ENCODE measurements at regions not wholly inside any gene's neighbourhood (a gene's known extent, or its start where the extent isn't known, plus 50 kb on each side); places are given as distances from the start of the nearest gene placed in this dataset.

GRCh38 chr18:78192054-78192453 is 787.6 kb upstream of the SALL3 start:
- Histone ChIP-seq H3K9me3 (ENCODE audit: insufficient read depth, low read depth, low read length) (no peaks in the 10 kb centered on the region), H3K36me3 (ENCODE audit: insufficient read depth, low read depth, low read length) (no peaks in the 10 kb centered on the region), H3K4me3 (ENCODE audit: low read length) (no peak overlapping the region), H3K27ac (ENCODE audit: low read length) (no peak overlapping the region), H3K9ac (ENCODE audit: low read depth, low read length) (no peak overlapping the region), H3K27me3 (ENCODE audit: insufficient read depth, low read length) (no peaks in the 10 kb centered on the region), H3K4me1 (ENCODE audit: insufficient read depth, low read length) (peaks cover 6% of the 10 kb centered on the region; the same call in 1 of the 2 replicates)

GRCh38 chr18:78196280-78196679 is 783.3 kb upstream of the SALL3 start:
- no peaks in the 10 kb centered on the region for H3K9me3 ChIP-seq (ENCODE audit: insufficient read depth, low read depth, low read length)
- H3K27ac ChIP-seq (ENCODE audit: low read length): no peak overlapping the region
- H3K4me1 ChIP-seq (ENCODE audit: insufficient read depth, low read length): peaks cover 6% of the 10 kb centered on the region; the same call in 1 of the 2 replicates
- no peak overlapping the region for H3K9ac ChIP-seq (ENCODE audit: low read depth, low read length)
- no peaks in the 10 kb centered on the region for H3K27me3 ChIP-seq (ENCODE audit: insufficient read depth, low read length)
- H3K4me3 ChIP-seq (ENCODE audit: low read length): no peak overlapping the region
- H3K36me3 ChIP-seq (ENCODE audit: insufficient read depth, low read depth, low read length): no peaks in the 10 kb centered on the region

GRCh38 chr18:78199002-78199401 is 780.6 kb upstream of the SALL3 start:
- H3K36me3 ChIP-seq (ENCODE audit: insufficient read depth, low read depth, low read length): no peaks in the 10 kb centered on the region
- H3K27me3 ChIP-seq (ENCODE audit: insufficient read depth, low read length): no peaks in the 10 kb centered on the region
- H3K4me3 ChIP-seq (ENCODE audit: low read length): no peak overlapping the region
- H3K9ac ChIP-seq (ENCODE audit: low read depth, low read length): no peak overlapping the region
- no peaks in the 10 kb centered on the region for H3K4me1 ChIP-seq (ENCODE audit: insufficient read depth, low read length)
- H3K9me3 ChIP-seq (ENCODE audit: insufficient read depth, low read depth, low read length): no peaks in the 10 kb centered on the region; the same call in 1 of the 2 replicates
- no peak overlapping the region for H3K27ac ChIP-seq (ENCODE audit: low read length)

- H3K4me1 ChIP-seq (ENCODE audit: insufficient read depth, low read length): no peaks in the 10 kb centered on the region
These were observed 780.0 kb upstream of the SALL3 start for GRCh38 chr18:78199611-78200010.

GRCh38 chr18:78207942-78208341 is 771.7 kb upstream of the SALL3 start:
- Histone ChIP-seq H3K27ac (ENCODE audit: low read length) (no peak overlapping the region), H3K4me3 (ENCODE audit: low read length) (no peak overlapping the region), H3K4me1 (ENCODE audit: insufficient read depth, low read length) (peaks cover 9% of the 10 kb centered on the region; the same call in 1 of the 2 replicates), H3K9me3 (ENCODE audit: insufficient read depth, low read depth, low read length) (no peaks in the 10 kb centered on the region; the same call in 1 of the 2 replicates), H3K27me3 (ENCODE audit: insufficient read depth, low read length) (no peaks in the 10 kb centered on the region), H3K36me3 (ENCODE audit: insufficient read depth, low read depth, low read length) (no peaks in the 10 kb centered on the region), H3K9ac (ENCODE audit: low read depth, low read length) (no peak overlapping the region)

More at GRCh38 chr18:78199611-78200010, 780.0 kb upstream of the SALL3 start:
- Histone ChIP-seq H3K27me3 (ENCODE audit: insufficient read depth, low read length) (no peaks in the 10 kb centered on the region), H3K9ac (ENCODE audit: low read depth, low read length) (no peak overlapping the region), H3K9me3 (ENCODE audit: insufficient read depth, low read depth, low read length) (no peaks in the 10 kb centered on the region; the same call in 1 of the 2 replicates), H3K4me3 (ENCODE audit: low read length) (no peak overlapping the region), H3K36me3 (ENCODE audit: insufficient read depth, low read depth, low read length) (no peaks in the 10 kb centered on the region), H3K27ac (ENCODE audit: low read length) (no peak overlapping the region)

GRCh38 chr18:78208461-78208860 is 771.2 kb upstream of the SALL3 start:
- H3K27ac ChIP-seq (ENCODE audit: low read length): no peak overlapping the region
- no peak overlapping the region for H3K4me3 ChIP-seq (ENCODE audit: low read length)
- no peak overlapping the region for H3K9ac ChIP-seq (ENCODE audit: low read depth, low read length)
- H3K27me3 ChIP-seq (ENCODE audit: insufficient read depth, low read length): no peaks in the 10 kb centered on the region
- H3K36me3 ChIP-seq (ENCODE audit: insufficient read depth, low read depth, low read length): no peaks in the 10 kb centered on the region
- peaks cover 9% of the 10 kb centered on the region; the same call in 1 of the 2 replicates for H3K4me1 ChIP-seq (ENCODE audit: insufficient read depth, low read length)
- H3K9me3 ChIP-seq (ENCODE audit: insufficient read depth, low read depth, low read length): no peaks in the 10 kb centered on the region; the same call in 1 of the 2 replicates

- H3K9me3 ChIP-seq (ENCODE audit: insufficient read depth, low read depth, low read length): no peaks in the 10 kb centered on the region
- H3K27me3 ChIP-seq (ENCODE audit: insufficient read depth, low read length): no peaks in the 10 kb centered on the region
- no peaks in the 10 kb centered on the region for H3K36me3 ChIP-seq (ENCODE audit: insufficient read depth, low read depth, low read length)
- H3K4me3 ChIP-seq (ENCODE audit: low read length): no peak overlapping the region
- H3K9ac ChIP-seq (ENCODE audit: low read depth, low read length): no peak overlapping the region
- no peak overlapping the region for H3K27ac ChIP-seq (ENCODE audit: low read length)
- no peaks in the 10 kb centered on the region for H3K4me1 ChIP-seq (ENCODE audit: insufficient read depth, low read length)
These were observed 766.1 kb upstream of the SALL3 start for GRCh38 chr18:78213361-78213994.

- no peak overlapping the region for H3K4me3 ChIP-seq (ENCODE audit: low read length)
- no peaks in the 10 kb centered on the region for H3K9me3 ChIP-seq (ENCODE audit: insufficient read depth, low read depth, low read length)
- no peak overlapping the region for H3K9ac ChIP-seq (ENCODE audit: low read depth, low read length)
- no peaks in the 10 kb centered on the region for H3K27me3 ChIP-seq (ENCODE audit: insufficient read depth, low read length)
- H3K36me3 ChIP-seq (ENCODE audit: insufficient read depth, low read depth, low read length): no peaks in the 10 kb centered on the region
- H3K27ac ChIP-seq (ENCODE audit: low read length): no peak overlapping the region
- H3K4me1 ChIP-seq (ENCODE audit: insufficient read depth, low read length): 0 out of 2 replicates have a peak, but pooled peaks cover 4% of the 10 kb centered on the region
These were observed 758.1 kb upstream of the SALL3 start for GRCh38 chr18:78221496-78221895.

- no peaks in the 10 kb centered on the region for H3K9me3 ChIP-seq (ENCODE audit: insufficient read depth, low read depth, low read length)
- H3K27ac ChIP-seq (ENCODE audit: low read length): no peak overlapping the region
- peaks cover 4% of the 10 kb centered on the region; the same call in 1 of the 2 replicates for H3K4me1 ChIP-seq (ENCODE audit: insufficient read depth, low read length)
- H3K9ac ChIP-seq (ENCODE audit: low read depth, low read length): peak overlapping the region; percentile 47; the same call in 1 of the 2 replicates
- H3K4me3 ChIP-seq (ENCODE audit: low read length): peak overlapping the region; percentile 17; the same call in 1 of the 2 replicates
- no peaks in the 10 kb centered on the region for H3K36me3 ChIP-seq (ENCODE audit: insufficient read depth, low read depth, low read length)
- H3K27me3 ChIP-seq (ENCODE audit: insufficient read depth, low read length): no peaks in the 10 kb centered on the region
These were observed 750.6 kb upstream of the SALL3 start for GRCh38 chr18:78228974-78229373.

GRCh38 chr18:78230911-78231310 is 748.7 kb upstream of the SALL3 start:
- Histone ChIP-seq H3K4me3 (ENCODE audit: low read length) (no peak overlapping the region), H3K9me3 (ENCODE audit: insufficient read depth, low read depth, low read length) (no peaks in the 10 kb centered on the region), H3K36me3 (ENCODE audit: insufficient read depth, low read depth, low read length) (no peaks in the 10 kb centered on the region), H3K27me3 (ENCODE audit: insufficient read depth, low read length) (no peaks in the 10 kb centered on the region), H3K27ac (ENCODE audit: low read length) (no peak overlapping the region), H3K9ac (ENCODE audit: low read depth, low read length) (no peak overlapping the region), H3K4me1 (ENCODE audit: insufficient read depth, low read length) (no peaks in the 10 kb centered on the region; the same call in 1 of the 2 replicates)

GRCh38 chr18:78232196-78232595 is 747.4 kb upstream of the SALL3 start:
- H3K9ac ChIP-seq (ENCODE audit: low read depth, low read length): no peak overlapping the region
- no peaks in the 10 kb centered on the region; the same call in 1 of the 2 replicates for H3K4me1 ChIP-seq (ENCODE audit: insufficient read depth, low read length)
- no peak overlapping the region for H3K4me3 ChIP-seq (ENCODE audit: low read length)
- H3K9me3 ChIP-seq (ENCODE audit: insufficient read depth, low read depth, low read length): no peaks in the 10 kb centered on the region
- no peaks in the 10 kb centered on the region for H3K27me3 ChIP-seq (ENCODE audit: insufficient read depth, low read length)
- H3K36me3 ChIP-seq (ENCODE audit: insufficient read depth, low read depth, low read length): no peaks in the 10 kb centered on the region
- H3K27ac ChIP-seq (ENCODE audit: low read length): no peak overlapping the region

GRCh38 chr18:78237864-78238263 is 741.8 kb upstream of the SALL3 start:
- H3K4me1 ChIP-seq (ENCODE audit: insufficient read depth, low read length): peaks cover 9% of the 10 kb centered on the region; the same call in 1 of the 2 replicates
- H3K27me3 ChIP-seq (ENCODE audit: insufficient read depth, low read length): no peaks in the 10 kb centered on the region; the same call in 1 of the 2 replicates
- H3K36me3 ChIP-seq (ENCODE audit: insufficient read depth, low read depth, low read length): no peaks in the 10 kb centered on the region
- no peaks in the 10 kb centered on the region for H3K9me3 ChIP-seq (ENCODE audit: insufficient read depth, low read depth, low read length)
- no peak overlapping the region for H3K4me3 ChIP-seq (ENCODE audit: low read length)
- H3K9ac ChIP-seq (ENCODE audit: low read depth, low read length): no peak overlapping the region
- H3K27ac ChIP-seq (ENCODE audit: low read length): no peak overlapping the region
